Hematopoietic multipotent progenitor cell treated with erythropoietin and hydrocortisone succinate and interleukin-3 and kit ligand, for 6 days (in vitro differentiated cells): ENCODE measurements at regions not wholly inside any gene's neighbourhood (a gene's known extent, or its start where the extent isn't known, plus 50 kb on each side); places are given as distances from the start of the nearest gene placed in this dataset.

Experiments used
- DNase-seq: peaks from one replicate; pipeline ENCODE4 v3.0.0-alpha.2; 2015

DNA sequence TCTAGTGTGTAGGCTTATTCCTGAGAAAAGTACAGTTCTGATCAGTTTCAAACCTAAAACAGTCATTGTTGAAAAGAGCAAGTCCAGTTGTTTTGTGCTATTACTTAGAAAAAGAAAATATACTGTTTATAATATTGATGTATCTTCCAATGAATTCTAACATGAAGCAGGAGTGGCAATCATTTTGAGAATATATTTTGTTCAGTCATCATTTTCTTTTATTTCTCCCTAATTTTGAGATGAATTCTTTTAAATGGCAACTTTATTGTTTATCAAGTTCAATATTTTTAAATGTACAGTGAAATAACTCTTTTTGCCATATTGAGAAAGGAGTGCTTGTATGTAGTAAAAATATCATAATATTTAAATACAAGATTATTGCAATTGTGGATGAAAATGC lies 862.2 kb upstream of the MDGA2 start:
- DNase-seq, result no peak

DNA sequence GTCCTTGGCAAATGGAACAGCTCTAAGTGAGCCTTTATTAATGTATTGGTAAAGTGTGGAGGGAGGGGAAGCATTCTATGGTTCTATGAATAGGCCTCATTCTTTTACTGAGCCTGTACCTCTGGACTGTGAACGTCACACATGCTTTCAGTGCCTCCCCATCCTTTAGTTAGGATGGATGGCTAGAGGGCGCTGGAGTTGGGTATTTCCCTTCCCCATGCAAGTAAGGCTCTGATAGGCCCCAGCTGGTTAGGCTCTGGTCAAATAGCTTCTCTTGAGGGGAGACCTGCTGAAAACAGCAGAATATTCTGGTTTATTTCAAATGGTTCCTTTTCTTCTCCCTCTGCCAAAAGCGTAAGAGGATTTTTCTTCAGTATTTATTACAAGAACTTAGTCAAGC lies 860.9 kb upstream of the MDGA2 start:
- DNase-seq, result no peak

DNA sequence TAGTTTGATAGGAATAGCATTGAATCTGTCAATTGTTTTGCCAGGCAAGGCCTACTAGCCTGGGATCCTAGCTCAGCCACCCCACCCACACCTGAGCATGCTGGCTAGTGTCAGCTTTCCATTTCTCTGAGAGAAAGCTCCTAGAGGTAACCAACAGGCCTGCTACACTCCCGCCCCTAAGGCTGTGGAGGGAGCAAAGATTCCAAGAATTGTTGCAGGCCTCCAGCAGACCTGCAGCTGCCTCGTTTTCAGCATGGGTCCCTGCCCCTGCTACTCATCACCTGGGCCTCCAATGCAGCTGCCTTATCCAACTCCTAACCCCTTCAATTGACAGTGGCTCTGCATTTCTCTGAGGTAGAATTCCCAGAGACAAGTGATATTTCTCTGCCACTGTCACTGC lies 852.4 kb upstream of the MDGA2 start:
- DNase-seq, result no peak

DNA sequence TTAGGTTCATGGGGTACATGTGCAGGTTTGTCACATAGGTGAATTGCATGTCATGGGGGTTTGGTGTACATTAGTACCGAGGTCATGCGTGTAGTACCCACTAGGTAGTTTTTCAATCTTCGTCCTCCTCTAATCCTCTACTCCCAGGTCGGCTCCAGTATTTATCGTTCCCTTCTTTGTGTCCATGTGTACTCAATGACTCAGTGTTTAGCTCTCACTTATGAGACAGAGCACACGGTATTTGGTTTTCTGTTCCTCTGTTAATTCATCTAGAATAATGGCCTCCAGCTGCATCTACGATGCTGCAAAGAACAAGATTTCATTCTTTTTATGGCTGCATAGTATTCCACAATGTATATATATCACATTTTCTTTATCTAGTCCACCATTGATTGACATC lies 850.9 kb upstream of the MDGA2 start:
- no peak for DNase-seq

DNA sequence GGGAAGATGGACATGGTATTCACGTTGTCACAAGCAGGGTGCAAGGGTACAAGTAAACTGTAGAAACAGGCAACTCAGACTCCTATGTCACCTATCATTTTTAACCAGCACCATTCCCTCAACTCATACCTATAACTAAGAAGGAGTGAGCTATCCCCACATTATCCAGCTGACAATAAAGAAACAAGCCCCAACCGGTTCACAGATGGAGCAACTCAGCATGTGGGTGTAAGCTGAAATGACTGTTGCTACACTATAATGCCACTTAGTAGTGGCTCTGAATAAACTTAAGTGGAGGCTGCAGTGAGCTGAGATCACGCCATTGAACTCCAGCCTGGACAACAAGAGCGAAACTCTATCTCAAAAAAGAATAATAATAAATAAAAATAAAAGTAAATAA lies 829.5 kb upstream of the MDGA2 start:
- no peak for DNase-seq

DNA sequence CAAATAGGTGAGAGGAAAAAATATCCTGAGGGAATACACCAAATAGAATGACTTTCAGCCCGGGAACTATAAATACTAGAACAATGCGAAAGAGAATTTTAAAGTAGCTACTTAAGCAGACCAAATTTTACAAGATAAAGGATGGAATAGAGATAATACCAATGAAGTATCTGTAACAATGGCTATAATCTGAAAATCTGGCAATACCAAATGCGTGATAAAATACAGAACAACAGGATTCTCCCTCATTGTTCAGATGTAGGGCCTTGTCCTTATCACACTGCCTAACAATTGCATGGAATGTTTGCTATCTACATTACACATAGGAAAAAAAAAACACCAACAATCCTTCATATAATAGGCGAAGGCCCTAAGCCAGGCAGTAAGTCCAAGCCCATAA lies 815.4 kb upstream of the MDGA2 start:
- DNase-seq, result no peak

DNA sequence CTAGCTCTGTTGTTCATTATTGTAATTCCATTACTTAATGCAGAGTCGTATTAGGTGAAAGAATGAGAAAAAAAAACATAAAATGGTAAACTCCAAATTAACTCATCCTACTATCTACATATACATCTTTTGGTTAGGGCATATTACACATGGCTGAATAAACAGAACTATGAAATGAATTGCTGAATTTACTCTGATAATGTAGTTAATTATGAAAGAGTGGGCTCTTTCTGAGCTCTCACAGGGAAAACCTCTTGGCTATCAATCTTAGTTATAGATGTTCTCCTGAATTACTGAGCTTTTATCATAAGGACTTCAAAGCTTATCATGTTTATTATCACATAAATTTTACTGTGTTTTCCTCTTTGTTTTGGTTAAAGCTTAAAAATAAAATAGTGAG lies 798.5 kb upstream of the MDGA2 start:
- DNase-seq, result no peak

DNA sequence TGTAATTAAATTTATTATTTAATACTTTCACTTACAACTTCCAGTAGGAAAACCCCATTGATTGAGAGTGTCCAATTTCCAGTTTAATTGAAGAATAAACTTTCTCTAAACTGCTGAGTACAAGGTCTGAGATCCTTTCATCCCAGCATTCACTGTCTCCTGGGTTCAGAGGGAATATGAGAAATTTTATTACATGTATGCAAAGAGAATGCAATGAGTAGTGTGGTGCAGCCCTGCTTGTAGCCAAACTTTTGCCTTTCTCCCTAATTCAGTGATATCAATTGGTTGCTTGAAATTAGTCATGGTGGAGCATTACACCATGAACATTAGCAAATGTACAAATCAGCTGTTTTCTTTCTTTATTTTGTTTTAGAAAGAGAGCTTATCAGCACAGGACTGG lies 780.6 kb upstream of the MDGA2 start:
- DNase-seq, result no peak

DNA sequence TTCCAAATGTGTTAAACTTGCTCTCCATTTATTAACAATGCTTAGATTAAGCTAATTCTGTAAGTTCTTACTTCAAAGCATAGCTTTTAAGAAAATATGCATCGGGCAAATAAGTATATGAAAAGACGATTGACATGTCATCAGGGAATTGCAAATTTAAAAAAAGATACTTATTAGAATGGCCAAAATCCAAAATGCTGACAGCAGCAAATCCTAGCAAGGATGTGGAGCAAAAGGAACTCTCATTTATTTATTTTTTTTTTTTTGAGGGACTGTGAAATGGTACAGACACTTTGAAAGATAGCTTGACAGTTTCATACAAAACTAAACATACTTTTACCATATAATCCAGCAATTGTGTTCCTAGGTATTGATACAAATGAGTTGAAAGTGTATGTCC lies 779.5 kb upstream of the MDGA2 start:
- no peak for DNase-seq

DNA sequence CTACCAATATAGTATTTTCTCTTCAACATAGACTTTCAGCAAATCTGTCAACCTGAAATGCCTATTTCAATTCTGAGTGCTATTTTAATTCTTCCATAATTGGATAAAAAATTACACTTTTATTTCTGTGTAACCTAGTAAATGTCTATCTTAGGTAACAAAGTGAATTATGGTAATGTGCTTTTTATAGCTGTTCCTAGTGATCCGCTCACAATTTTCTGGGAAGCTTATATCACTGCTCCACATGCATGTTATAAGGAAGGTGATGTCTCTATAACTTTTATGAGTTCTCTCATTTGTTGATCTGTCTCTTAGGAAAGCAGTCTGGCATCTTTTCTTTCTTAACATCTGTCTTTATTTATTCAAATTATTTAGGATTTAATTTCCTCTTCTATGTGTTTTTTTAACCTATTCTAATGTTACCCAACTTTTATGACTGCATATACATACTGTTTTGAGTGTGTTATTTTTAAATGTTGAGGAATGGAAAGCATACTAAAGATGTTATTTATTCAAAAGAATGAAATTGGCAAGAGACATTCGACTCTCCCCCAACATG lies 777.1 kb upstream of the MDGA2 start:
- no peak for DNase-seq

DNA sequence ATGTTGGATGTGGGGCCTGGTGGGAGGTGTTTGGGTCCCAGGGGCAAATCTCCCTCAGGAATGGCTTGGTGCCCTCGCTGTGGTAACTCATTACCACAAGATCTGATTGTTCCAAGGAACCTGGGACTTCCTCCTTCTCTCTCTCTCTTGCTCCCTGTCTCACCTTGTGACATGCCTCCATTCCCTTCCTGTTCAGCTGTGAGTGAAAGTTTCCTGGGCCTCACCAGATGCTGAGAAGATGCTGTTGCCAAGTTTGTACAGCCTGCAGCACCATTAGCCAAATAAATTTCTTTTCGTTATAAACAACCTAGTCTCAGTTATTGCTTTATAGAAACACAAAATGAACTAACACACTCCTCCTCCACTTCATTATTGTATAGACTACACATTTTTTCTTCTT lies 759.8 kb upstream of the MDGA2 start:
- DNase-seq, result no peak

DNA sequence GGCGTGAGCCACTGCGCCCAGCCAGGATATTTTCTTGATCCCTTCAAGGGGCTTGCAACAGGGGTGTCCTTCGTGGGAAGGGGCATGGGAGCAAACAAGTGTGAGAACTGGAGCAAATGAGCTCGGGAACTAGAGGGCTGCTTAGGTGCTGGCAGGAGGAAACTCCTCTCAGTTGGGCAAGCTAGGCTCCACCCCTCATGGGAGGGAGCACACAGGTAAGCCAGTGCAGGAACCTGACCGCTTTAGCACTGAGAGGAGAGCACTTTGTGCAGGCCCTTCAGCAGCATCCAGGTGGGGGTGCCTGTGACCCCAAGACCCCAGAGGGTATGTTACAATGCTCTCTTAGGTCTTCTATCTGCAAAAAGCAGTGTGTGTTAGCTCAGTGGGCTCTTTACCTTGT lies 755.4 kb upstream of the MDGA2 start:
- no peak for DNase-seq

DNA sequence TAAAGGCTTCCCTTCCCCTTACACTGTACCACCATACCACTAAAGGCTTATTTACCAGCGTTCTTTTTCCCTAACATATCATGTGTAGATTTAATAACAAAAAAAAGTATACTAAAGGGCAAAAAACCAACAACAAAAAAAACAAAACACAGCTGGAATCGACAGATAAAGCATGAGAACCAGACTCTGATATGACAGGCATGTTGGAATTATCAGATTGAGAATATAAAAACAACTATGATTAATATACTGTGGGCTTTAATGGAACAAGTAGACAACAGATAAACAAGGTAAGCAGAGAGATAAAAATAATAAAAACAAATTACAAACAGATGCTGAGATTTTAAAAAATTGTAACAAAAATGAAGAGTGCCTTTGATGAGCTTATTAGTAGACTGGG lies 754.1 kb upstream of the MDGA2 start:
- no peak for DNase-seq

DNA sequence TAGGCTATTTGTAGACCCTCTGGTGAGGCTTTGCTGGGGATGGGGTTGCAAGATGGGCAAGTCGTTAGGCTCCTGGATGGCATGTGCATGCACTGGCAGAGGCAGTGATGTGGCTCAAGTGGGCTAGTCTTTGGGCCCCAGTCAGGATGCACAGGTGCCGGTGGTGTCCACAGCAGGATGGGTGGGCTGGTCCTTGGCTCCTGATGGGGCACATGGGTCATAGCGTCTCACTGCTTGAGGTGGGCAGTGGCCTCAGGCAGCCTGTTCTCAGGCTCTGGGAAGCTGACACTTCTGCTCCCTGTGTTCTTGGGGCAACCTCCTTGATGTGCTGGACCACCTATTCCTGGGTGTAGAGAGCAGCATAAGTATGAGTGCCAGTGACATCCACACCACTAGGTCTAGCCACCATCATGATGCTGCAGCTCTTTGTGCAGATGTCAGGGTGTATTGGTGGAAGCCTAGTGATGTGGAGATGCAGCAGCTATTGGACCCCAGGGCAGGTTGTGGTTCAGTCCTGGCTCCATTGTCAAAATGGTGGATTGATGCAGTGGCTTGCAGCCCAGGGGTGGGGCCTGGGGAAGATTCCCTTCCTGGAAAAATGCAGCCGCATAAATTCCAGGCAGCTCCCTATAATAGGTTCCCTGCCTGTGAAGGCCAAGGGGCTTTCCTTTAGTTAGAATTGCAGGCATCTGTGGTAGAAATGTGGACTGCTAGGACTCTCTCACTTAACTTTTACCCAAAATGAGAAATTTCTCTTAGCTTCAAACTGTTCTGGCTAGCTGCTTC lies 742.5 kb upstream of the MDGA2 start:
- DNase-seq, result no peak

DNA sequence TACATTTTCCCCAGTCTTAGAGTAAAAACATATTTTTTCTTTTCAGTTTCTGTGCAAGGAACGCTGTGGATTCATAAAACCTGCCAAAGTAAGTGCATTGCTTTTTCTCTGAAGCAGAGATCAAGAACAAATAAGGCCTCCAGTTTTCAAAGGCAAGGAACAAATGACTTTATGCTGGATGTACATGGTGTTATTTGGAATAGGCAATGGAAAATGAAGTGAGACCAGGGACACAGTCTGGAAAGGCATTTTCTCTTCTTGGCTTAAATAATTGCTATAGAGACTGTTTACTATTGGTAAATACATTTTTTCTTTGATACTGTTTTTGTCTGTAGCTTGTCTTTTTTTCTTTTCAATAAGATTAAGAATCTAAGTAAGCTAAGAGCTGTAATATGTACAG lies 725.9 kb upstream of the MDGA2 start:
- DNase-seq, result no peak

DNA sequence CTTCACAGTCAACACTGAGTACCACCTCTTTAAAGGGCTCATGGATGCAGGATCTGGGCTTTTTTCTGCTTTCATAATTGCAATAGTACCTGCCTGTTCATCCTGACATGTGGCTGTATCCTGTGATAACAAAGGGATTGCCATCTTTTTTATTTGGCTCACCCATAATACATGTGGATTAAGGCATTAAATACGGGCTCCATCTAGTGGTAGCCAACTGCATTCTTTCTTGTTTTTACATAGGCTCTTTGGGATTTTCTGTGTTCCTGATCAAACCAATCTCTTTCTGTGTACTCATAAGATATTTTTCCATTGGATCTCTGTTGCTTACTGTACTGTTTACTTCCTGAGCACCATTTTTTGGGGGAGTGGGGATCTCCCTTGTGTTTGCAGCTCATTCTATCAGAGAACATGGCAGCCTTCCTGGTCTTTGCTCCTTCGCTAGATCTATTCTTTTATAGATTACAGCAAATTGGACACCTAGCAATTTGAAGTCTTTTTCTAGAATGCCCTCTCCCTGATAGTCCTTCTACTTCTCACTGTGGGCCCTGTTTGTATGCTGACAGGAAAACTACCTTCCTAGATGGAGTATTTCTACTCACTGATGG lies 723.4 kb upstream of the MDGA2 start:
- peak; percentile 64 for DNase-seq

DNA sequence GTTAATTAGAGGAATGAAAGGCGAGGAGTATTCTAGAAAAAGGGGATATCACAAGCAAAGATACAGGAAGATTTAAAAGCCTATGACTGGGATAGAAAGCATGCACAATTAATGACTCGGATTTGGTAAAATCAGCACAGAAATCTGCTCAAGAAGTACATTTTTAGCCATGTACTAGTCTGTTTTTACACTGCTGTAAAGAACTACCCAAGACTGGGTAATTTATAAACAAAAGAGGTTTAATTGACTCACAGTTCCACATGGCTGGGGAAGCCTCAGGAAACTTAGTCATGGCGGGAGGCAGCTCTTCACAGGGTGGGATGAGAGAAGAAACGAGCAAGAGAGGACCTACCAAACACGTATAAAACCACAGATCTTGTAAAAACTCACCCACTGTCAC lies 716.3 kb upstream of the MDGA2 start:
- DNase-seq, result no peak

DNA sequence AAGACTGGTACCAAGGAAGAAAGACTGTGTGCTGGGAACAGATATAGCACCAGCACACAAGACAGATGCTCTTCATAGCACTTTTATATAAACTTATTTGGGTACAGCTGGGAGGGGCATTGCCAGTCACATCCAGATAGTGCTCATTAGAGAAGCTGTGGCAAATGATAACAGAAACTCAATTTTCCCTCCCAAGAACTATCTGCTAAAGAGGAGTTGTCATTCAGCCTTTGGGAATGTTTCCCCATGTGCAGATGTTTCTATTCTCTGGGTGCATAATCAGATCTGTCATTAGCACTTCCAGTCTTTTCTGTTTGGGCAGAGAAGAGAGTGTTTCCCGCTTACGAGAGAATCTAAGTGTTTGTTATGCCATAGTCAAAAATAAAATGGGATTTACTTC lies 714.9 kb upstream of the MDGA2 start:
- DNase-seq, result no peak

DNA sequence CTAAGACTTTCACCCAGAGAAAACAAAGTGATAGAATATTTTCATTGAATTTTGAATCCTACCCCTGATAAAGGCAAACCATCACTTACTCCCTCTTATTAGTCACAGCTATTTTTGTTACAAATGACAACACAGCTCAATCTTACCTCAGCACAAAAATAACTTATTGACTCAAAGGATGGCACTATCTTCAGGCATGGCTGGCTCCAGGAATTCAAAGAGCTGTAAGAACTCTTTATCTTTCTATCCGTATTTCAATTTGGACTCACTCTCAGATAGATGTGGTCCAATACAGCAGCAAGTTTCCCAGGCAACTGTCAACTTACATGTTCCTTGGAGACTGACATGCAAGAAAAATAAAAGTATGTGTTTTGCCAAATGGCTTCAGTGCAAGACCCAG lies 709.4 kb upstream of the MDGA2 start:
- DNase-seq, result no peak

DNA sequence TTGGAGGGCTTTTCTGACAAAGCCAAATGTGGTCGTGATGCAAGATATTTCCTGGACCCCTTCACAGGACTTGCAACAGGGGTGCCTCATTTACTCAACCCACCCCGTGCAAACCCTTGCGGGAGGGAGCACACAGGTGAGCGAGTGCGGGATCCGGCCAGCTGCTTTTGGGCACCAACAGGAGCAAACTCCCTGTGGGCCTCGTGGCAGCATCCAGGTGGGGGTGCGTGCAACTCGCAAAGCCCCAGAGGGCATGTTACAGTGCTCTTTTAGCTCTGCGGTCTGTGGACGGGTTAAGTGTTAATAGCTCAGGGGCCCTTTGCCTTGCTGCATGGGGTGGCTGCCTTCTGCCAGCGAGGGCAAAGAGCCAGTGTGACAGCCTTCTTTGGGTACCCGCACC lies 707.6 kb upstream of the MDGA2 start:
- no peak for DNase-seq

DNA sequence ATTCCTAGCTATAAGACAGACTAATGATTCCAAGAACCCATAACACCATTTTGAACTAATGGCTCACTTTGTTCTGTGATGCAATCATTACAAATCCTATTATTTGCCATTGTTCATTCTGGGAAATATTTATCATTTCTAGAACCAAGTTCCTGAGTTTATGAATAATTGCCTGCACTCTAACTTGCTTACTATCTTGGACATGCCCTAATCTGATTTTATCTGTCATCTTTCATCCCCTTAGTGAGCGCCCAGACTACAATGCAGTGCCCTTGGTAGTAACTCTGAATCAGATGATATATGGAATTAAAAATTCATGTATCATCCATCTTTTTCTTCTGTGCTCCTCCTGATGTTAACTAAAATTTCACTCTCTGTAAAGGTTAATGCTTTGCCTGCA lies 703.1 kb upstream of the MDGA2 start:
- DNase-seq, result no peak

DNA sequence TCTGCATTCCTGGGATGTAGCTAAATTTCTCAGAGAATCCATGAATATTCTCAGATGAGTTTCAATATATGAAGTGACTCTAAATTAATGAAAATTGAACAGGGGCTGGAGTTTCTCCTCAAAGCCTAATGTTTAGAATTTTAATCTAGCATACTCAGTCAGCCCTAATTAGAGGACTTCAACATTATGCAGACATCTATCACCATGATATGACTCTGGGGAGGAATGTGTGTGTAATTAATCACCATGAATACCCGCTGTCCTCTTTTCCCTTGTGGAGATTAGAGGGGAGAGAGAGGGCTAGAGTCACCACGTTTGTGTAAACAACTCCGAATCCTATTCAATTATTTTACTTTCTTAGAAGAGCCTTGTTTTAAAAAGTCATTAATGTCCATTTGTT lies 698.6 kb upstream of the MDGA2 start:
- no peak for DNase-seq

DNA sequence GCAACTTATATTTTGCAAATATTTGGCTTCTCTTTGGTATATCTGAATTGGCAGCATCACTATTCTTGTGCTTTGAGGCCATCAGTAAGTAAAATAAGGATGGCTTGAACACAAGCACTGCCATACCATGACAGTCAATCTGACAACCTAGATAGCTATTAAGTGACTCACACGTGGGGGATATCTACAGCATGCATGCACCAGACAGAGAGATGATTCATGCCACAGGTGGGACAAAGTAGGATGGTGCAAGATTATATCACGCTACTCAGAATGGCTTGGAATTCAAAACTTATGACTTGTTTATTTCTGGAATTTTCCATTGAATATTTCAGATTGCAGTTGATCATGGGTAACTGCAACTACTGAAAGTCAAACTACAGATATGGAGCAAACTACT lies 675.6 kb upstream of the MDGA2 start:
- DNase-seq, result no peak

DNA sequence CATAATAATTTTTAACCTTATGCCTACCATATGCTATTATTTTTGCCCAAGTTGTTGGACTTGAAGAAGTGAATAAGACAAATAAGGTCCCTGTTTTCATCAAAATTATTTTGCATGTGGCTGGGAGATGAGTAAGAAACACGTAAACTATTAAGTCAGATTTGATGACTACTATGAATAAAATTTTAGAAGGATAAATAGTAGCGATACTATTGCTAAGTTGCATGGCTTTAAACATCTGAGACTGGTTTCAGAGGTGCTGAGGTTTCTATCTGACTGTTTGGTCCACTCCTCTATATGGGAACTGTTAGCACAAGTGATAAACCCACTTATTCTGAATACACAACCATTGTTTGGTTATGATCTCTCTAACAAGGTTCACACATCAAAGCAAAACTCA lies 674.3 kb upstream of the MDGA2 start:
- no peak for DNase-seq

DNA sequence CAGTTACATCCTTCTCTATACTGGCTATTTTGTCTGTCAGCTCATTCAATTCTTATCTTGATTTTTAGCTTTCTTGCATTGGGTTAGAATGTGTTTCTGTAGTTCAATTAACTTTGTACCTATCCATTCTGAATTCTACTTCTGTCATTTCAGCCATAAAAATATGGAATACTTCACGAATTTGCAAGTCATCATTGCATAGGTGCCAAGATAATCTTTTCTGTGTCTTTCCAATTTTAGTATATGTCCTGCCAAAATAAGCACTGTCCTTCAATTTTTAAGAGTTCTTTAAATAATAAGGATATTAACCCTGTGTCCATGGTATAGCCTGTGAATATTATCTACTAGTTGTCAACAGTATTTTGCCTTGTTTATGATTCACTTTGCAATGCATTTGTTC lies 665.7 kb upstream of the MDGA2 start:
- no peak for DNase-seq
